Endothelial cell (in vitro differentiated cells): ENCODE measurements at regions not wholly inside any gene's neighbourhood (a gene's known extent, or its start where the extent isn't known, plus 50 kb on each side); places are given as distances from the start of the nearest gene placed in this dataset.

Experiments used
- DNase-seq: peaks from one replicate; pipeline ENCODE4 v3.0.0; 2021; ENCODE audit warnings: low spot score
- H3K27ac Mint-ChIP-seq: one replicate; pipeline ENCODE4 v1.8.0; 2021; ENCODE audit warnings: mixed read lengths, inconsistent platforms; ENCODE audit not compliant: unreplicated experiment
- H3K27me3 Mint-ChIP-seq: one replicate; pipeline ENCODE4 v1.8.0; 2021; ENCODE audit warnings: mild to moderate bottlenecking, moderate library complexity, mixed read lengths, inconsistent platforms; ENCODE audit not compliant: unreplicated experiment
- H3K36me3 Mint-ChIP-seq: one replicate; pipeline ENCODE4 v1.8.0; 2021; ENCODE audit warnings: mild to moderate bottlenecking, low read depth, mixed read lengths, inconsistent platforms; ENCODE audit not compliant: unreplicated experiment
- H3K4me1 Mint-ChIP-seq: one replicate; pipeline ENCODE4 v1.8.0; 2021; ENCODE audit warnings: mild to moderate bottlenecking, mixed read lengths, inconsistent platforms; ENCODE audit not compliant: unreplicated experiment
- H3K4me3 Mint-ChIP-seq: one replicate; pipeline ENCODE4 v1.8.0; 2021; ENCODE audit warnings: mild to moderate bottlenecking, mixed read lengths, inconsistent platforms; ENCODE audit not compliant: unreplicated experiment
- H3K9me3 Mint-ChIP-seq: one replicate; pipeline ENCODE4 v1.8.0; 2021; ENCODE audit warnings: mixed read lengths, inconsistent platforms; ENCODE audit not compliant: unreplicated experiment
- CTCF ChIP-seq: fragments of 200-600 bp; sonication (generic); IDR thresholded peaks from one replicate; pipeline ENCODE4 v1.5.0; 2021; ENCODE audit warnings: antibody characterized with exemption; ENCODE audit not compliant: unreplicated experiment

- no peak overlapping the region for H3K4me3 Mint-ChIP-seq
- no peak overlapping the region for H3K27ac Mint-ChIP-seq
- H3K9me3 Mint-ChIP-seq: no peaks in the 10 kb centered on the region
- TF ChIP-seq CTCF: no peak
- no peaks in the 10 kb centered on the region for H3K27me3 Mint-ChIP-seq
- H3K36me3 Mint-ChIP-seq: no peaks in the 10 kb centered on the region
- no peaks in the 10 kb centered on the region for H3K4me1 Mint-ChIP-seq
- DNase-seq: no peak
Measured at GRCh38 chr5:85333276-85333675, 948.6 kb upstream of the EDIL3 start.

GRCh38 chr5:85337435-85337834, 952.8 kb upstream of the EDIL3 start:
- no peaks in the 10 kb centered on the region for H3K27me3 Mint-ChIP-seq
- no peaks in the 10 kb centered on the region for H3K36me3 Mint-ChIP-seq
- no peak for DNase-seq
- no peaks in the 10 kb centered on the region for H3K9me3 Mint-ChIP-seq
- no peaks in the 10 kb centered on the region for H3K4me1 Mint-ChIP-seq
- H3K4me3 Mint-ChIP-seq: no peak overlapping the region
- no peak for TF ChIP-seq CTCF
- no peak overlapping the region for H3K27ac Mint-ChIP-seq

GRCh38 chr5:85340790-85341189, 956.1 kb upstream of the EDIL3 start:
- no peaks in the 10 kb centered on the region for H3K36me3 Mint-ChIP-seq
- TF ChIP-seq CTCF: no peak
- DNase-seq: no peak
- H3K4me3 Mint-ChIP-seq: no peak overlapping the region
- H3K4me1 Mint-ChIP-seq: no peaks in the 10 kb centered on the region
- H3K9me3 Mint-ChIP-seq: no peaks in the 10 kb centered on the region
- H3K27me3 Mint-ChIP-seq: no peaks in the 10 kb centered on the region
- no peak overlapping the region for H3K27ac Mint-ChIP-seq

- no peaks in the 10 kb centered on the region for H3K4me1 Mint-ChIP-seq
Measured at GRCh38 chr5:85345818-85346217, 961.1 kb upstream of the EDIL3 start.

GRCh38 chr5:85357309-85357708, 972.6 kb upstream of the EDIL3 start:
- no peaks in the 10 kb centered on the region for H3K4me1 Mint-ChIP-seq
- TF ChIP-seq CTCF: no peak
- no peaks in the 10 kb centered on the region for H3K9me3 Mint-ChIP-seq
- no peaks in the 10 kb centered on the region for H3K36me3 Mint-ChIP-seq
- H3K27me3 Mint-ChIP-seq: no peaks in the 10 kb centered on the region
- H3K27ac Mint-ChIP-seq: no peak overlapping the region
- no peak for DNase-seq
- H3K4me3 Mint-ChIP-seq: no peak overlapping the region

More at GRCh38 chr5:85345818-85346217, 961.1 kb upstream of the EDIL3 start:
- TF ChIP-seq CTCF: no peak
- H3K27ac Mint-ChIP-seq: no peak overlapping the region
- no peak for DNase-seq
- no peaks in the 10 kb centered on the region for H3K27me3 Mint-ChIP-seq
- H3K36me3 Mint-ChIP-seq: no peaks in the 10 kb centered on the region
- no peaks in the 10 kb centered on the region for H3K9me3 Mint-ChIP-seq
- no peak overlapping the region for H3K4me3 Mint-ChIP-seq
